ENCODE measurements at regions not wholly inside any gene's neighbourhood (a gene's known extent, or its start where the extent isn't known, plus 50 kb on each side); places are given as distances from the start of the nearest gene placed in this dataset.

GRCh38 chr3:181628384-181628783, 83.3 kb upstream of the SOX2 start:
- no peak for FAIRE-seq
- Histone ChIP-seq H3K27ac (ENCODE audit: low read depth in 1 of 3, low read length in 2 of 3) (no peak overlapping the region), H3K4me1 (ENCODE audit: control insufficient read depth in 3 of 3, insufficient read depth in 2 of 3, low read depth in 1 of 3, low read length in 2 of 3) (no peaks in the 10 kb centered on the region), H3K4me3 (ENCODE audit: low read depth in 1 of 3, low read length in 3 of 3) (no peak overlapping the region), H3K9me3 (ENCODE audit: control insufficient read depth in 2 of 2, insufficient read depth in 1 of 2, low read depth in 1 of 2, low read length in 1 of 2) (no peaks in the 10 kb centered on the region), H3K36me3 (ENCODE audit: control insufficient read depth in 3 of 3, insufficient read depth in 2 of 3, low read depth in 1 of 3, low read length in 3 of 3) (no peaks in the 10 kb centered on the region), H3K27me3 (ENCODE audit: control insufficient read depth in 3 of 3, insufficient read depth in 3 of 3, low read length in 3 of 3) (no peaks in the 10 kb centered on the region)
- no peak for DNase-seq

- FAIRE-seq = no peak
Observed at GRCh38 chr3:181626036-181626435, 85.7 kb upstream of the SOX2 start.

GRCh38 chr3:181623924-181624694, 87.6 kb upstream of the SOX2 start:
- 47 to 58% (median 52%) methylated on average over 4 of the region's 4 CpGs for WGBS, 3 donors
- Histone ChIP-seq H3K27ac (ENCODE audit: low read depth in 1 of 3, low read length in 2 of 3) (no peak overlapping the region), H3K4me3 (ENCODE audit: low read depth in 1 of 3, low read length in 3 of 3) (no peak overlapping the region), H3K36me3 (ENCODE audit: control insufficient read depth in 3 of 3, insufficient read depth in 2 of 3, low read depth in 1 of 3, low read length in 3 of 3) (no peaks in the 10 kb centered on the region), H3K27me3 (ENCODE audit: control insufficient read depth in 3 of 3, insufficient read depth in 3 of 3, low read length in 3 of 3) (no peaks in the 10 kb centered on the region), H3K4me1 (ENCODE audit: control insufficient read depth in 3 of 3, insufficient read depth in 2 of 3, low read depth in 1 of 3, low read length in 2 of 3) (no peaks in the 10 kb centered on the region), H3K9me3 (ENCODE audit: control insufficient read depth in 2 of 2, insufficient read depth in 1 of 2, low read depth in 1 of 2, low read length in 1 of 2) (no peaks in the 10 kb centered on the region)
- DNase-seq = no peak
- no peak for FAIRE-seq

More at GRCh38 chr3:181626036-181626435, 85.7 kb upstream of the SOX2 start:
- WGBS, 3 donors = 24 to 73% (median 43%) methylated on average over 1 of the region's 1 CpG
- no peak overlapping the region for H3K27ac ChIP-seq (ENCODE audit: low read depth in 1 of 3, low read length in 2 of 3)
- no peaks in the 10 kb centered on the region for H3K9me3 ChIP-seq (ENCODE audit: control insufficient read depth in 2 of 2, insufficient read depth in 1 of 2, low read depth in 1 of 2, low read length in 1 of 2)
- H3K27me3 ChIP-seq (ENCODE audit: control insufficient read depth in 3 of 3, insufficient read depth in 3 of 3, low read length in 3 of 3) = no peaks in the 10 kb centered on the region
- no peak for DNase-seq
- H3K4me1 ChIP-seq (ENCODE audit: control insufficient read depth in 3 of 3, insufficient read depth in 2 of 3, low read depth in 1 of 3, low read length in 2 of 3) = no peaks in the 10 kb centered on the region
- H3K4me3 ChIP-seq (ENCODE audit: low read depth in 1 of 3, low read length in 3 of 3) = no peak overlapping the region
- H3K36me3 ChIP-seq (ENCODE audit: control insufficient read depth in 3 of 3, insufficient read depth in 2 of 3, low read depth in 1 of 3, low read length in 3 of 3) = no peaks in the 10 kb centered on the region

GRCh38 chr3:181622365-181622764, 89.4 kb upstream of the SOX2 start:
- H3K4me1 ChIP-seq (ENCODE audit: control insufficient read depth in 3 of 3, insufficient read depth in 2 of 3, low read depth in 1 of 3, low read length in 2 of 3) = no peaks in the 10 kb centered on the region
- no peaks in the 10 kb centered on the region for H3K27me3 ChIP-seq (ENCODE audit: control insufficient read depth in 3 of 3, insufficient read depth in 3 of 3, low read length in 3 of 3)
- DNase-seq = no peak
- no peak for FAIRE-seq
- no peaks in the 10 kb centered on the region for H3K36me3 ChIP-seq (ENCODE audit: control insufficient read depth in 3 of 3, insufficient read depth in 2 of 3, low read depth in 1 of 3, low read length in 3 of 3)
- H3K4me3 ChIP-seq (ENCODE audit: low read depth in 1 of 3, low read length in 3 of 3) = no peak overlapping the region
- 70 to 80% (median 78%) methylated on average over 6 of the region's 6 CpGs for WGBS, 3 donors
- no peaks in the 10 kb centered on the region for H3K9me3 ChIP-seq (ENCODE audit: control insufficient read depth in 2 of 2, insufficient read depth in 1 of 2, low read depth in 1 of 2, low read length in 1 of 2)
- H3K27ac ChIP-seq (ENCODE audit: low read depth in 1 of 3, low read length in 2 of 3) = no peak overlapping the region

- DNase-seq = no peak
- FAIRE-seq = no peak
- WGBS, 3 donors = 77 to 80% (median 78%) methylated on average over 1 of the region's 1 CpG
Observed at GRCh38 chr3:181619897-181620296, 91.8 kb upstream of the SOX2 start.

GRCh38 chr3:181618260-181618659, 93.5 kb upstream of the SOX2 start:
- FAIRE-seq = no peak

More at GRCh38 chr3:181619897-181620296, 91.8 kb upstream of the SOX2 start:
- H3K4me1 ChIP-seq (ENCODE audit: control insufficient read depth in 3 of 3, insufficient read depth in 2 of 3, low read depth in 1 of 3, low read length in 2 of 3) = no peaks in the 10 kb centered on the region
- H3K4me3 ChIP-seq (ENCODE audit: low read depth in 1 of 3, low read length in 3 of 3) = no peak overlapping the region
- no peak overlapping the region for H3K27ac ChIP-seq (ENCODE audit: low read depth in 1 of 3, low read length in 2 of 3)
- no peaks in the 10 kb centered on the region for H3K27me3 ChIP-seq (ENCODE audit: control insufficient read depth in 3 of 3, insufficient read depth in 3 of 3, low read length in 3 of 3)
- no peaks in the 10 kb centered on the region for H3K36me3 ChIP-seq (ENCODE audit: control insufficient read depth in 3 of 3, insufficient read depth in 2 of 3, low read depth in 1 of 3, low read length in 3 of 3)
- no peaks in the 10 kb centered on the region for H3K9me3 ChIP-seq (ENCODE audit: control insufficient read depth in 2 of 2, insufficient read depth in 1 of 2, low read depth in 1 of 2, low read length in 1 of 2)

GRCh38 chr3:181616088-181617070, 95.3 kb upstream of the SOX2 start:
- no peak for DNase-seq
- no peak for FAIRE-seq
- Histone ChIP-seq H3K36me3 (ENCODE audit: control insufficient read depth in 3 of 3, insufficient read depth in 2 of 3, low read depth in 1 of 3, low read length in 3 of 3) (no peaks in the 10 kb centered on the region), H3K9me3 (ENCODE audit: control insufficient read depth in 2 of 2, insufficient read depth in 1 of 2, low read depth in 1 of 2, low read length in 1 of 2) (no peaks in the 10 kb centered on the region), H3K4me1 (ENCODE audit: control insufficient read depth in 3 of 3, insufficient read depth in 2 of 3, low read depth in 1 of 3, low read length in 2 of 3) (no peaks in the 10 kb centered on the region), H3K4me3 (ENCODE audit: low read depth in 1 of 3, low read length in 3 of 3) (no peak overlapping the region), H3K27ac (ENCODE audit: low read depth in 1 of 3, low read length in 2 of 3) (no peak overlapping the region), H3K27me3 (ENCODE audit: control insufficient read depth in 3 of 3, insufficient read depth in 3 of 3, low read length in 3 of 3) (no peaks in the 10 kb centered on the region)
- 69 to 79% (median 79%) methylated on average over 2 of the region's 2 CpGs for WGBS, 3 donors

More at GRCh38 chr3:181618260-181618659, 93.5 kb upstream of the SOX2 start:
- Histone ChIP-seq H3K9me3 (ENCODE audit: control insufficient read depth in 2 of 2, insufficient read depth in 1 of 2, low read depth in 1 of 2, low read length in 1 of 2) (no peaks in the 10 kb centered on the region), H3K4me1 (ENCODE audit: control insufficient read depth in 3 of 3, insufficient read depth in 2 of 3, low read depth in 1 of 3, low read length in 2 of 3) (no peaks in the 10 kb centered on the region), H3K27me3 (ENCODE audit: control insufficient read depth in 3 of 3, insufficient read depth in 3 of 3, low read length in 3 of 3) (no peaks in the 10 kb centered on the region), H3K36me3 (ENCODE audit: control insufficient read depth in 3 of 3, insufficient read depth in 2 of 3, low read depth in 1 of 3, low read length in 3 of 3) (no peaks in the 10 kb centered on the region), H3K27ac (ENCODE audit: low read depth in 1 of 3, low read length in 2 of 3) (no peak overlapping the region), H3K4me3 (ENCODE audit: low read depth in 1 of 3, low read length in 3 of 3) (no peak overlapping the region)
- DNase-seq = no peak
- WGBS, 3 donors = 71 to 86% (median 76%) methylated on average over 1 of the region's 1 CpG

GRCh38 chr3:181615666-181616065, 96.1 kb upstream of the SOX2 start:
- Histone ChIP-seq H3K9me3 (ENCODE audit: control insufficient read depth in 2 of 2, insufficient read depth in 1 of 2, low read depth in 1 of 2, low read length in 1 of 2) (no peaks in the 10 kb centered on the region), H3K36me3 (ENCODE audit: control insufficient read depth in 3 of 3, insufficient read depth in 2 of 3, low read depth in 1 of 3, low read length in 3 of 3) (no peaks in the 10 kb centered on the region), H3K4me3 (ENCODE audit: low read depth in 1 of 3, low read length in 3 of 3) (no peak overlapping the region), H3K27ac (ENCODE audit: low read depth in 1 of 3, low read length in 2 of 3) (no peak overlapping the region), H3K27me3 (ENCODE audit: control insufficient read depth in 3 of 3, insufficient read depth in 3 of 3, low read length in 3 of 3) (no peaks in the 10 kb centered on the region), H3K4me1 (ENCODE audit: control insufficient read depth in 3 of 3, insufficient read depth in 2 of 3, low read depth in 1 of 3, low read length in 2 of 3) (no peaks in the 10 kb centered on the region)
- FAIRE-seq = no peak
- no peak for DNase-seq
